OCI-LY7 (cell line): ENCODE measurements at regions not wholly inside any gene's neighbourhood (a gene's known extent, or its start where the extent isn't known, plus 50 kb on each side); places are given as distances from the start of the nearest gene placed in this dataset.

Experiments used
- BruUV-seq: library from RNA; stranded (reverse); fragments of 400-500 nt; replicated peaks from 2 replicates; lab custom pipeline; 2021; lab: Mats Ljungman, UMichigan
- CTCF ChIA-PET: fragments of 300-600 bp; sonication (Branson Sonifier 250); formaldehyde crosslinking; loops from one replicate; lab custom pipeline; 2022; ENCODE audit warnings: antibody characterized with exemption; ENCODE audit not compliant: unreplicated experiment; lab: Charles Lee
- POLR2A ChIA-PET: fragments of 300-600 bp; sonication (Branson Sonifier 250); formaldehyde crosslinking; loops from one replicate; lab custom pipeline; 2022; ENCODE audit warnings: antibody characterized with exemption; lab: Charles Lee
- DNase-seq: peaks from one replicate; pipeline ENCODE4 v3.0.0-alpha.2; 2015; ENCODE audit warnings: low spot score
- H2AFZ ChIP-seq: fragments of 200-600 bp; sonication (generic), shearing (Covaris generic); 2 replicates; pipeline ENCODE4 v1.6.1; 2014; ENCODE audit warnings: mild to moderate bottlenecking, antibody characterized with exemption, low read length, moderate library complexity
- H3K27ac ChIP-seq: fragments of 200-600 bp; sonication (generic); 2 replicates; pipeline ENCODE4 v1.5.1; 2014; ENCODE audit warnings: mixed run types, low read depth, mild to moderate bottlenecking, moderate library complexity, low read length, inconsistent platforms; ENCODE audit not compliant: poor library complexity, severe bottlenecking
- H3K36me3 ChIP-seq: fragments of 200-600 bp; sonication (generic); 2 replicates; pipeline ENCODE4 v1.6.1; 2014; ENCODE audit warnings: mild to moderate bottlenecking, antibody characterized with exemption, low read length, moderate library complexity, mixed read lengths; ENCODE audit not compliant: insufficient read depth
- H3K4me1 ChIP-seq: fragments of 200-600 bp; sonication (generic); 2 replicates; pipeline ENCODE4 v1.5.1; 2014; ENCODE audit warnings: mild to moderate bottlenecking, low read length; ENCODE audit not compliant: insufficient read depth, poor library complexity, severe bottlenecking
- H3K4me2 ChIP-seq: fragments of 200-600 bp; sonication (generic); 2 replicates; pipeline ENCODE4 v1.6.1; 2014; ENCODE audit warnings: mild to moderate bottlenecking, low read length
- H3K4me3 ChIP-seq: fragments of 200-600 bp; sonication (generic); 2 replicates; pipeline ENCODE4 v1.5.1; 2014; ENCODE audit warnings: mild to moderate bottlenecking, low read depth, low read length; ENCODE audit not compliant: poor library complexity, severe bottlenecking
- H3K79me2 ChIP-seq: fragments of 200-600 bp; sonication (generic); 2 replicates; pipeline ENCODE4 v1.6.1; 2016; ENCODE audit warnings: low read depth, mild to moderate bottlenecking, low read length, moderate library complexity, mixed read lengths; ENCODE audit not compliant: insufficient read depth
- H3K9me2 ChIP-seq: fragments of 200-600 bp; sonication (generic); 2 replicates; pipeline ENCODE4 v1.6.1; 2016; ENCODE audit warnings: mild to moderate bottlenecking, low read length, mixed read lengths; ENCODE audit not compliant: insufficient read depth
- H3K9me3 ChIP-seq: fragments of 200-600 bp; sonication (generic); 2 replicates; pipeline ENCODE4 v1.6.1; 2014; ENCODE audit warnings: mild to moderate bottlenecking, mixed run types, low read length, mixed read lengths
- H4K20me1 ChIP-seq: fragments of 200-600 bp; sonication (generic); 2 replicates; pipeline ENCODE4 v1.6.1; 2014; ENCODE audit warnings: mild to moderate bottlenecking, antibody characterized with exemption, low read length, moderate library complexity, mixed read lengths; ENCODE audit not compliant: insufficient read depth
- CTCF ChIP-seq: fragments of 200-600 bp; sonication (generic); conservative IDR thresholded peaks from 2 replicates; pipeline ENCODE4 v1.5.1; 2014; ENCODE audit warnings: mild to moderate bottlenecking, antibody characterized with exemption, low read length, moderate library complexity, mixed read lengths
- EZH2phosphoT487 ChIP-seq: fragments of 200-600 bp; sonication (generic); IDR thresholded peaks from 2 replicates; pipeline ENCODE4 v1.6.1; 2018; ENCODE audit warnings: low read depth, borderline replicate concordance, mild to moderate bottlenecking, mixed run types, antibody characterized with exemption, low read length, moderate library complexity, mixed read lengths
- intact Hi-C: fragments of 100-400 bp; cut with micrococcal nuclease; formaldehyde crosslinking; loops from one replicate; pipeline ENCODE4 v1.10.0; 2022; ENCODE audit not compliant: unreplicated experiment

GRCh38 chr3:13766128-13766527 is 113.7 kb downstream of the WNT7A start:
- intact Hi-C loops, result no loop called here
- ChIA-PET POLR2A (no interaction called here), CTCF (no interaction called here)
- H3K36me3 ChIP-seq, result no peaks in the 10 kb centered on the region
- no peak overlapping the region for H3K4me2 ChIP-seq
- no peak overlapping the region for H3K27ac ChIP-seq
- TF ChIP-seq CTCF (no peak), EZH2phosphoT487 (no peak)
- H3K4me1 ChIP-seq, result no peaks in the 10 kb centered on the region
- no peaks in the 10 kb centered on the region for H4K20me1 ChIP-seq
- H3K4me3 ChIP-seq, result no peak overlapping the region
- no peaks in the 10 kb centered on the region for H3K9me3 ChIP-seq
- no peaks in the 10 kb centered on the region for H3K79me2 ChIP-seq
- DNase-seq, result no peak
- BruUV-seq, result no TSS peak
- no peak overlapping the region for H2AFZ ChIP-seq
- H3K9me2 ChIP-seq, result no peaks in the 10 kb centered on the region

- intact Hi-C loops, result no loop called here
- H3K9me3 ChIP-seq, result no peaks in the 10 kb centered on the region
- no peak for DNase-seq
- no peaks in the 10 kb centered on the region for H3K36me3 ChIP-seq
- BruUV-seq, result no TSS peak
- H4K20me1 ChIP-seq, result no peaks in the 10 kb centered on the region
- H3K9me2 ChIP-seq, result no peaks in the 10 kb centered on the region
- no peaks in the 10 kb centered on the region for H3K79me2 ChIP-seq
- TF ChIP-seq EZH2phosphoT487 (no peak), CTCF (no peak)
- no peak overlapping the region for H2AFZ ChIP-seq
- no peak overlapping the region for H3K27ac ChIP-seq
- ChIA-PET CTCF (no interaction called here), POLR2A (interaction anchor here (1.1 kb wide), 1 partner anchor 12 kb away, joined by 3 read pairs; no protein-coding TSS in a partner anchor)
- H3K4me2 ChIP-seq, result no peak overlapping the region
- no peak overlapping the region for H3K4me3 ChIP-seq
- H3K4me1 ChIP-seq, result no peaks in the 10 kb centered on the region
Measured at GRCh38 chr3:13764161-13764560, 115.7 kb downstream of the WNT7A start.

- Histone ChIP-seq H3K4me1 (no peaks in the 10 kb centered on the region), H3K79me2 (no peaks in the 10 kb centered on the region), H3K4me3 (no peak overlapping the region), H3K36me3 (no peaks in the 10 kb centered on the region), H2AFZ (no peak overlapping the region), H3K9me3 (no peaks in the 10 kb centered on the region), H3K27ac (no peak overlapping the region), H3K9me2 (no peaks in the 10 kb centered on the region), H3K4me2 (no peak overlapping the region), H4K20me1 (no peaks in the 10 kb centered on the region)
- TF ChIP-seq EZH2phosphoT487, result no peak
- peak; percentile 29; the same call in 1 of the 2 replicates for TF ChIP-seq CTCF
- ChIA-PET POLR2A (interaction anchor here (0.8 kb wide), 1 partner anchor 19 kb away, joined by 3 read pairs; no protein-coding TSS in a partner anchor), CTCF (no interaction called here)
- intact Hi-C loops, result no loop called here
- no peak for DNase-seq
- no TSS peak for BruUV-seq
Measured at GRCh38 chr3:13762906-13763305, 117.0 kb downstream of the WNT7A start.
